ENCODE measurements at regions not wholly inside any gene's neighbourhood (a gene's known extent, or its start where the extent isn't known, plus 50 kb on each side); places are given as distances from the start of the nearest gene placed in this dataset.

GRCh38 chr2:134002391-134002790 is 251.5 kb upstream of the MGAT5 start:
- TF ChIP-seq, protein P1, sequence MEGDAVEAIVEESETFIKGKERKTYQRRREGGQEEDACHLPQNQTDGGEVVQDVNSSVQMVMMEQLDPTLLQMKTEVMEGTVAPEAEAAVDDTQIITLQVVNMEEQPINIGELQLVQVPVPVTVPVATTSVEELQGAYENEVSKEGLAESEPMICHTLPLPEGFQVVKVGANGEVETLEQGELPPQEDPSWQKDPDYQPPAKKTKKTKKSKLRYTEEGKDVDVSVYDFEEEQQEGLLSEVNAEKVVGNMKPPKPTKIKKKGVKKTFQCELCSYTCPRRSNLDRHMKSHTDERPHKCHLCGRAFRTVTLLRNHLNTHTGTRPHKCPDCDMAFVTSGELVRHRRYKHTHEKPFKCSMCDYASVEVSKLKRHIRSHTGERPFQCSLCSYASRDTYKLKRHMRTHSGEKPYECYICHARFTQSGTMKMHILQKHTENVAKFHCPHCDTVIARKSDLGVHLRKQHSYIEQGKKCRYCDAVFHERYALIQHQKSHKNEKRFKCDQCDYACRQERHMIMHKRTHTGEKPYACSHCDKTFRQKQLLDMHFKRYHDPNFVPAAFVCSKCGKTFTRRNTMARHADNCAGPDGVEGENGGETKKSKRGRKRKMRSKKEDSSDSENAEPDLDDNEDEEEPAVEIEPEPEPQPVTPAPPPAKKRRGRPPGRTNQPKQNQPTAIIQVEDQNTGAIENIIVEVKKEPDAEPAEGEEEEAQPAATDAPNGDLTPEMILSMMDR (conservative IDR thresholded peaks at IDR 0.05; ENCODE audit: low read depth, low read length) = no peak
- no peak for TF ChIP-seq POLR2A (IDR thresholded peaks at IDR 0.05; ENCODE audit: low read depth, low read length)
- TF ChIP-seq RAD21 (IDR thresholded peaks at IDR 0.05; ENCODE audit: low read length) = no peak
- TF ChIP-seq, protein P2, sequence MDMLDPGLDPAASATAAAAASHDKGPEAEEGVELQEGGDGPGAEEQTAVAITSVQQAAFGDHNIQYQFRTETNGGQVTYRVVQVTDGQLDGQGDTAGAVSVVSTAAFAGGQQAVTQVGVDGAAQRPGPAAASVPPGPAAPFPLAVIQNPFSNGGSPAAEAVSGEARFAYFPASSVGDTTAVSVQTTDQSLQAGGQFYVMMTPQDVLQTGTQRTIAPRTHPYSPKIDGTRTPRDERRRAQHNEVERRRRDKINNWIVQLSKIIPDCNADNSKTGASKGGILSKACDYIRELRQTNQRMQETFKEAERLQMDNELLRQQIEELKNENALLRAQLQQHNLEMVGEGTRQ (IDR thresholded peaks at IDR 0.05; ENCODE audit: low read depth, low read length) = no peak
- no peak for TF ChIP-seq RCOR1 (IDR thresholded peaks at IDR 0.05; ENCODE audit: insufficient replicate concordance, low read length)
- TF ChIP-seq MXI1 (IDR thresholded peaks at IDR 0.05; ENCODE audit: borderline replicate concordance, low read depth, low read length) = no peak
- TF ChIP-seq RFX5 (IDR thresholded peaks at IDR 0.05; ENCODE audit: low read depth, low read length) = no peak
- no peak for TF ChIP-seq CEBPB (IDR thresholded peaks at IDR 0.05; ENCODE audit: low read depth, low read length)
- TF ChIP-seq NFE2L2 (IDR thresholded peaks at IDR 0.05; ENCODE audit: low read depth, low read length) = no peak
